Muscle of leg (tissue), 3 donors: ENCODE measurements at regions not wholly inside any gene's neighbourhood (a gene's known extent, or its start where the extent isn't known, plus 50 kb on each side); places are given as distances from the start of the nearest gene placed in this dataset.
"Not testable (repeated sequence)": the region's sequence is repeated elsewhere in the genome, so short reads cannot be mapped to it uniquely, and the experiment has no call there.

Source experiments
- DNase-seq: peaks from one replicate; pipeline ENCODE4 v3.0.0; 2013
- H3K27ac ChIP-seq: one replicate; pipeline ENCODE4 v1.5.1; 2013; ENCODE audit warnings: mild to moderate bottlenecking, low read length, control low read depth
- H3K27me3 ChIP-seq: one replicate; pipeline ENCODE4 v1.6.1; 2013; ENCODE audit warnings: low read length; ENCODE audit not compliant: control insufficient read depth, insufficient read depth
- H3K36me3 ChIP-seq: one replicate; pipeline ENCODE4 v1.6.1; 2013; ENCODE audit warnings: low read length; ENCODE audit not compliant: control insufficient read depth, insufficient read depth
- H3K4me1 ChIP-seq: one replicate; pipeline ENCODE4 v1.6.1; 2013; ENCODE audit warnings: low read length; ENCODE audit not compliant: control insufficient read depth, insufficient read depth
- H3K4me3 ChIP-seq: one replicate; pipeline ENCODE4 v1.5.1; 2013; ENCODE audit warnings: low read length, control low read depth
- H3K9me3 ChIP-seq: replicated peaks from 2 replicates; pipeline ENCODE4 v1.6.1; 2013; ENCODE audit warnings: low read depth, low read length; ENCODE audit not compliant: control insufficient read depth
- WGBS: methylation state at CpG from one replicate; pipeline ENCODE4 v1.1.5; 2013; ENCODE audit warnings: missing lambda C conversion rate; ENCODE audit not compliant: insufficient coverage; 5-methylcytosine and 5-hydroxymethylcytosine counted together

DNA sequence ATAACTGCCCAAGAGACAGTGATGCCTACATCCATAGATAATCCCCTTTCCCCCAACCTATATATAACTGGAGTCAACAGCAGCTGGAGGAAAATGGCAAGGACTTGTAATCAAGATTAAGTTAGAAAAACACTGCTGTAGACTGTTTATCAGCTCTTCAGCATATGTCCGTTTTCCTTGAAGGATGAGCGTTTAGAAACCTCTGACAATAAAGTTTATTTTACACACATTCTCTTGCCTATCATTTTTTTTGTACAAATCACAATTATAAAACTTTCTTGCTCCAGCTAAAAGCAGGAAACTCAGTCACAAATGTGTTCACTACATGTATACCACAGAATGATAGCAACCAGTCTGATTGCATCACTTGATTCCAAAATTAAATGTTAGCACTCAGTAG, 50.8 kb downstream of the PPIAL4G start:
- H3K36me3 ChIP-seq, DNase-seq, H3K4me3 ChIP-seq, H3K4me1 ChIP-seq, H3K9me3 ChIP-seq, H3K27ac ChIP-seq, H3K27me3 ChIP-seq: not testable (repeated sequence)
- 83% methylated on average over 2 of the region's 2 CpGs for WGBS

DNA sequence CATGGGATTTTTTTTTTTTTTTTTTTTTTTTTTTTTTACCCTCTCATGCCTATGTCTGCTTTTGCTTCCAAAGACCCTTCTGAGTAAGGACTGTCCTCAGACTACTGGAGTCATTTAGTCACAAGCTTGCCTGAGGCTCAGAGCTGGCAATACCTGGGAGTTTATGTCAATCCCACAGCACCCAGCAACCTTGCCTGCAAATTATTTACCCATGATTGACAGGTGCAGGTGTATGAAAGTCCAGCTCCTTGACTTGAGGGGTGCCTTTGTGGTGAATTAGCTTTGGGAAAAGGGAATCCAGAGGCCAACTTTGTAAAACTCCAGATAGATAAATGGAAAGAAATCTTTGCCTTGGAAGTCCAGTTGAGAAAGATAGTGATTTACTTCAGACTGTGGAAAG, 53.2 kb downstream of the PPIAL4G start:
- H3K4me1 ChIP-seq, DNase-seq, H3K36me3 ChIP-seq, H3K27me3 ChIP-seq, H3K27ac ChIP-seq, H3K4me3 ChIP-seq, H3K9me3 ChIP-seq: not testable (repeated sequence)

DNA sequence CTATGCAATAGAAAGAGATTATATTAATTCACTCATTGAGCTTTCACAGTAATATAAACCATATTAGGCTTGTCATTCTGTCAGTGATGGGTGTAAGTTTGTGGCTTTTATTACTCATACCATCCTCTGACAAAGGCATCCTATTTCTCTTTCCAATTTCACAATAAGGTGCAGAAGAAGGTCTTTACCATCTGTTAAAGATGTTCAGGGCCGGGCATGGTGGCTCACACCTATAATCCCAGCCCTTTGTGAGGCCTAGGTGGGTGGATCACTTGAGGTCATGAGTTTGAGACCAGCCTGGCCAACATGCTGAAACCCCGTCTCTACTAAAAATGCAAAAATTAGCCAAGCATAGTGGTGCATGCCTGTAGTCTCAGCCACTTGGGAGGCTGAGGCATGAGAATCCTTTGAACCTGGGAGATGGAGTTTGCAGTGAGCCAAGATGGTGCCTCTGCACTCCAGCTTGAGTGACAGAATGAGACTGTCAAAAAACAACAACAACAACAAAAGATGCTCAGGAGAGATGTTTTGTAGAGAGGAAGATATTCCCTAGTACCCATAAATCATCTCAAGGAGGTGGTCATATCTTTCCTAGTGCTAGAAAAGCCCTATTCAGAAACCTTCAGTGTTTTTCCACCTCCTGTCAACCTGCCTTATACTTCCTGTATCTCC, 56.0 kb downstream of the PPIAL4G start:
- H3K4me1 ChIP-seq, H3K27ac ChIP-seq, H3K27me3 ChIP-seq, H3K36me3 ChIP-seq, DNase-seq, H3K9me3 ChIP-seq, H3K4me3 ChIP-seq: not testable (repeated sequence)
- WGBS = no CpG with 5 or more reads among the region's 2 CpGs

DNA sequence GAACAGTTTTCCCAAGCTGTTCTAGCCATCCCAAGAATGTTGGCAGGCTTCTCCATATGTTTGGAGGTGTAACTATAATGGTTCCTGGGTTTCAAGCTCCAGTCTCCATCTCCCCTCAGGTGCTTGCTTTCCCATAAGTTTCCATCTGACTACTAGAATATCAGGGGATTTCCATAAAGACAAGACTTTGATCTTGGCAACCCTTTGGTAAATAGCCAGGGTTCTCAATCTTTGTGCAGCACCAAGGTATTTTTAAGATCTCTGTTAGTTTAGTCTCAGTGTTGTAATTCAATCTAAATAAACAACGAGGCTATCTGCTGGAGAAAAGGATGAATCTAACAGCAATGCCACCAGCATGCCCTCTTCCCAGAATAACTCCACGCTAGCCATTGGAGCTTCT, 56.7 kb downstream of the PPIAL4G start:
- WGBS = no CpG with 5 or more reads among the region's 2 CpGs
- H3K27ac ChIP-seq, DNase-seq, H3K4me1 ChIP-seq, H3K4me3 ChIP-seq, H3K36me3 ChIP-seq, H3K9me3 ChIP-seq, H3K27me3 ChIP-seq: not testable (repeated sequence)

DNA sequence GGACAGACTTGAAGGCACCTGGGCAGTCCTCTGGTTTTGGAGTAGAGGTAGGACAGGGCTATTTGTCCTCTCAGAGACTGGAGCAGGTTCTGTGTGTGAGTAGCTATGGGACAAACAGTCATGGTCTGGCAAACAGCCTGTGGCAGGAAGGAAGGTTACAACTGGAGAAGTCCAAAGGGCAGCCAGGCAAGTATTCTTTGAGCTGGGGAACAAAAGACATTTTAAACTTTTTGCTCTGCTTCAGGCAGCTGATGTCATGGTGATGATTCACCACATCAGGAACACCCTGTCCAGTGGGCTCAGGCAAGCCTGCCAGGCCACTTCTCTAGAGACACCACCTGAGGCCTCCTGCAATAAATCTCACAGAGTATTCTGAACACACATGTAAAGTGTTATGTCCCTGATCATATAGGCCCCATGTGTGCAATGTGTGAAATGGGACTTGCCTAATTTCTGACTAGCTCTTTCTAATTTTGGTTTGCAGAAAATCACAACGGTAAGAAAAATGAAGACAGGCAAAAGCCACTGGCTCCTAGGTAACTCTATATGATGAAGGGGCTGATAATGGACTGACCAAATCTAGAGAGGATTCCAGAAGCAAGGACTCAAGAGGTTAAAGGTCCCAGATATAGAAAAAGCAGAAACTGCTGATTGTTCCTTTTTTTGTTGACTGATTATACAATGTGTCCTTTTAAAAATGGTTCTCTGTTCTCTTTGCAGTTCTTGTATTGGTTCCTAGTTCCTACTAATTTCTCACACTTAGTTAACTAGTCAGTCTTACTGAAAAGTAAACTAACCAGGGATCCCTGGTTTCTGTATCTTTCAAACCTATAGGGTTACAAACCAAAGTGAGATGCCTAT, 58.7 kb downstream of the PPIAL4G start:
- H3K4me1 ChIP-seq, H3K36me3 ChIP-seq, H3K4me3 ChIP-seq, H3K27ac ChIP-seq, DNase-seq, H3K27me3 ChIP-seq, H3K9me3 ChIP-seq: not testable (repeated sequence)
- WGBS = no CpG with 5 or more reads among the region's 1 CpG

DNA sequence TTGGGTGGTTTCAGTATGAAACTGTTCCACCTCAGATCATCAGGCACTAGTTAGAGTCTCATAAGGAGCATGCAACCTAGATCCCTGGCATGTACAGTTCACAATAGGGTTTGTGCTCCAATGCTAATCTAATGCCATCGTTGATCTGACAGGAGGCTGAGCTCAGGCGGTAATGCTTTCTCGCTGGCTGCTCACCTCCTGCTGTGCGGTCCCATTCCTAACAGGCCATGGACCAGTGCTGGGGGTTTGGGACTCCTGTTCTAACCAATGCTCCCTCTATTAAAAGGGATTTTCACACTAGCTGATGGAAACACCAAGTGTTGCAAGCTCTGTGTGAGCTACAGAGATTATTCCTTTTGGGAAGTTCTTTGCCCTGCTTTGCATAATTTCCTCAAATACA, 60.2 kb downstream of the PPIAL4G start:
- H3K27ac ChIP-seq, H3K4me3 ChIP-seq, H3K9me3 ChIP-seq, DNase-seq, H3K36me3 ChIP-seq, H3K27me3 ChIP-seq, H3K4me1 ChIP-seq: not testable (repeated sequence)
- WGBS = no CpG with 5 or more reads among the region's 4 CpGs

DNA sequence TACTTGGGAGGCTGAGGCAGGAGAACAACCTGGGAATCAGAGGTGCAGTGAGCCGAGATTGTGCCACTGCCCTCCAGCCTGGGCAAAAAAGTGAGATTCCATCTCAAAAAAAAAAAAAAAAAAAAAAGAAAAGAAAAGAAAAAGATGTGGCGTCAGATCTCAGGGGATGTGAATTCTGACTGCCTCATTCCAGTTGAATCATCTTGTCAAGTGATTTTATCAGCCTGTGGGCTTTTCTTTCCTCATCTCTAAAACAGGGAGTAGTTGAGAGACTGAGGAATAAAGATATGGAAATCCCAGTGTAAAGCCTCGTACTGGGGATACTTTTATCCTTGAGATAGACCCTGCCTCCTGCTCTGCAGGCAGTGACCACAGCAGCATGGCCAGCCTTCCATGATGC, 65.9 kb downstream of the PPIAL4G start:
- WGBS = no CpG with 5 or more reads among the region's 3 CpGs

DNA sequence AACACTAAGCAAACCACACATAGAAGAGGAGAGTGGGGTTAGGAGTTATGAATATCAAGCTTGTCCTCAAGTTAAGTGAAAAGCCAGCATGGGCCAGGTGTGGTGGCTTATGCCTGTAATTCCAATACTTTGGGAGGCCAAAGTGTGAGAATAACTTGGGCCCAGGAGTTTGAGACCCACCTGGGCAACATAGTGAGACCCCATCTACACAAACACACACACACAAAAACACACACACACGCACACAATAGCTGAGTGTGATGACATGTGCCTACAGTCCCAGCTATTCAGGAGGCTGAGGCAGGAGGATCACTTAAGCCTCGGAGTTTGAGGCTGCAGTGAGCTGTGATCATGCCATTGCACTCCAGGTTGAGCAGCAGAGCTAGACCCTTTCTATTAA, 69.7 kb downstream of the PPIAL4G start:
- not testable (repeated sequence) for H3K27me3 ChIP-seq, H3K36me3 ChIP-seq, H3K9me3 ChIP-seq, H3K27ac ChIP-seq, H3K4me3 ChIP-seq, DNase-seq, H3K4me1 ChIP-seq
- WGBS = no CpG with 5 or more reads among the region's 2 CpGs

More for the DNA sequence above, 65.9 kb downstream of the PPIAL4G start:
- H3K4me3 ChIP-seq, DNase-seq, H3K27ac ChIP-seq, H3K36me3 ChIP-seq, H3K4me1 ChIP-seq, H3K9me3 ChIP-seq, H3K27me3 ChIP-seq: not testable (repeated sequence)

DNA sequence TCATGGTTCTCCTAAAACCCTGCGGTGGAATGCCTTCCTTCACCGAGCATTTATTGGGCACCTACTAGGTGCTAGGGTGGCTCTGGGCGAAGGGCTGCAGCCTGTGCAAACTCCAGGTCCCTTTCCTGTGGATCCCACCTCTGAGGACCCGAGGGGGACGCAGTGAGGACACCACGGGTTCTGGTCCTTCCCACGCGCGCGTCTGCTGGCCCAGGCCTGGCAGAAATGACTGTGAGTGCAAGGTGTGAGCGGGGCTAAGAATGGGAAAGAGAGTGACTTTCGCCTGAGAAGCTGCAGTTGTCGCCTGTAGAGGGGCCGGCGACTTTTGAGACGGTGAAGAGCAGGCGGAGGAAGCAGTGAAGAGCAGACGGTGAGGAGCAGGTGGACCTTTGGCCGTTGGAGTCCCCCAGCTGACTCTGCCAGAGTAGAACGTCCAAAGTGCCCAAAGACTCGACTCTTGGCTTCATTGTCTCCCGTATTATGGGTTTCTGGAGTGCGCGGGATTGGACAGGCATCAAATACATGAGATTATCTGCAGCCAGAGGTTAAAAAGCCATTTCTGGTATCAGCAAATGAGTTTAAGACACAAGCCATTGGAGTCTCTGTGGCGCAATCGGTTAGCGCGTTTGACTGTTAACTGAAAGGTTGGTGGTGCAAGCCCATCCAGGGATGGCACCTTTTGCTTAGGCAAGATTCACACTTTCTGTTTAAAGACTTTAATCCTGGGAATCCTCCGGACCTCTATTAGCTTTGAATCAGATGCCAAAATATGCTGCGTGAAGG, 78.1 kb downstream of the PPIAL4G start:
- WGBS = 92% methylated on average over 19 of the region's 30 CpGs
- not testable (repeated sequence) for H3K4me3 ChIP-seq, H3K27me3 ChIP-seq, H3K9me3 ChIP-seq, H3K36me3 ChIP-seq, H3K27ac ChIP-seq, H3K4me1 ChIP-seq, DNase-seq

DNA sequence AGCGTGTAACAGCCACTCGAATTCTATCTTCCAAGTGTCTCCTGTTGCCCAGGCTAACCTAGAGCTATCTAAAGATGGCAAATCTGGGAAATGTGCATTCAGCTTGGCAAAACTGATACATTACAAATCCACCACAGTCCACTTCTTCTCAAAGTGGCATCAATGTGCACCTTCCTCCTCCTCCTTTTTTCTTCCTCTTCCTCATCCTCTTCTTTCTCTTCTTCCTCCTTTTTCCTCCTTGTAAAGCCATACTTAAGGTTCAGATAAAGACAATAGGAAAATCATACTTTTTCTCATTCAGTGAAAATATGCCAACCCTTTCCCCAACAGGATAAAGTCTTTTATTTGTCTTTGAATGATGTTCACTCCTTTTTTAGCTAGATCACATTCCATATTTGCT, 79.2 kb downstream of the PPIAL4G start:
- H3K36me3 ChIP-seq, H3K27me3 ChIP-seq, H3K4me3 ChIP-seq, H3K4me1 ChIP-seq, H3K9me3 ChIP-seq, H3K27ac ChIP-seq, DNase-seq: not testable (repeated sequence)
- WGBS = no CpG with 5 or more reads among the region's 2 CpGs
